OCI-LY1 (cell line): ENCODE measurements at regions not wholly inside any gene's neighbourhood (a gene's known extent, or its start where the extent isn't known, plus 50 kb on each side); places are given as distances from the start of the nearest gene placed in this dataset.
"Not testable (repeated sequence)": the region's sequence is repeated elsewhere in the genome, so short reads cannot be mapped to it uniquely, and the experiment has no call there.

Experiments used
- H2AFZ ChIP-seq: fragments of 200-600 bp; sonication (generic), shearing (Covaris generic); 2 replicates; pipeline ENCODE4 v1.6.0; 2014; ENCODE audit warnings: antibody characterized with exemption, mild to moderate bottlenecking, low read length
- H3F3A ChIP-seq: fragments of 200-600 bp; sonication (generic), shearing (Covaris generic); 2 replicates; pipeline ENCODE4 v1.6.0; 2014; ENCODE audit warnings: mild to moderate bottlenecking, antibody characterized with exemption, low read length, moderate library complexity; ENCODE audit not compliant: insufficient read depth
- H3K27ac ChIP-seq: fragments of 200-600 bp; sonication (generic); 2 replicates; pipeline ENCODE4 v1.5.1; 2014; ENCODE audit warnings: low read length, mixed run types, mild to moderate bottlenecking, low read depth; ENCODE audit not compliant: poor library complexity, severe bottlenecking
- H3K27me3 ChIP-seq: fragments of 200-600 bp; sonication (generic); 2 replicates; pipeline ENCODE4 v1.6.0; 2014; ENCODE audit warnings: antibody characterized with exemption, mild to moderate bottlenecking, low read length, moderate library complexity; ENCODE audit not compliant: insufficient read depth
- H3K36me3 ChIP-seq: fragments of 200-600 bp; sonication (generic); 2 replicates; pipeline ENCODE4 v1.6.1; 2014; ENCODE audit warnings: mild to moderate bottlenecking, antibody characterized with exemption, low read length, moderate library complexity, mixed read lengths; ENCODE audit not compliant: insufficient read depth
- H3K4me1 ChIP-seq: fragments of 200-600 bp; sonication (generic); 2 replicates; pipeline ENCODE4 v1.5.1; 2014; ENCODE audit warnings: mild to moderate bottlenecking, low read length, moderate library complexity; ENCODE audit not compliant: insufficient read depth, severe bottlenecking
- H3K4me2 ChIP-seq: fragments of 200-600 bp; sonication (generic), shearing (Covaris generic); 2 replicates; pipeline ENCODE4 v1.6.1; 2014; ENCODE audit warnings: low read length
- H3K4me3 ChIP-seq: fragments of 200-600 bp; sonication (generic); 2 replicates; pipeline ENCODE4 v1.5.1; 2014; ENCODE audit warnings: low read length, low read depth, mild to moderate bottlenecking, mixed read lengths; ENCODE audit not compliant: poor library complexity, severe bottlenecking
- H3K79me2 ChIP-seq: fragments of 200-600 bp; shearing (Covaris generic); 2 replicates; pipeline ENCODE4 v1.6.1; 2016; ENCODE audit warnings: mixed run types, low read length, mixed read lengths; ENCODE audit not compliant: insufficient read depth
- H3K9ac ChIP-seq: fragments of 200-600 bp; sonication (generic), shearing (Covaris generic); 2 replicates; pipeline ENCODE4 v1.6.1; 2014; ENCODE audit warnings: mild to moderate bottlenecking, low read length, mixed read lengths
- H3K9me2 ChIP-seq: fragments of 200-600 bp; sonication (generic), shearing (Covaris generic); 2 replicates; pipeline ENCODE4 v1.6.1; 2014; ENCODE audit warnings: low read depth, mild to moderate bottlenecking, low read length, mixed read lengths
- H3K9me3 ChIP-seq: fragments of 200-600 bp; shearing (Covaris generic); 2 replicates; pipeline ENCODE4 v1.6.1; 2014; ENCODE audit warnings: low read length, mixed read lengths
- H4K20me1 ChIP-seq: fragments of 200-600 bp; sonication (generic), shearing (Covaris generic); 2 replicates; pipeline ENCODE4 v1.6.0; 2016; ENCODE audit warnings: mild to moderate bottlenecking, low read length; ENCODE audit not compliant: insufficient read depth
- EZH2 ChIP-seq: fragments of 200-600 bp; sonication (generic), shearing (Covaris generic); IDR thresholded peaks from 2 replicates; pipeline ENCODE4 v1.8.0; 2017; ENCODE audit warnings: borderline replicate concordance, mixed run types, mild to moderate bottlenecking, antibody characterized with exemption, low read length, moderate library complexity, mixed read lengths
- TF ChIP-seq, protein P1 (sequence below): fragments of 200-600 bp; sonication (generic), shearing (Covaris generic); IDR thresholded peaks from 2 replicates; pipeline ENCODE4 v1.5.1; 2017; ENCODE audit warnings: mild to moderate bottlenecking, antibody characterized with exemption, low read length, moderate library complexity, mixed read lengths

DNA sequence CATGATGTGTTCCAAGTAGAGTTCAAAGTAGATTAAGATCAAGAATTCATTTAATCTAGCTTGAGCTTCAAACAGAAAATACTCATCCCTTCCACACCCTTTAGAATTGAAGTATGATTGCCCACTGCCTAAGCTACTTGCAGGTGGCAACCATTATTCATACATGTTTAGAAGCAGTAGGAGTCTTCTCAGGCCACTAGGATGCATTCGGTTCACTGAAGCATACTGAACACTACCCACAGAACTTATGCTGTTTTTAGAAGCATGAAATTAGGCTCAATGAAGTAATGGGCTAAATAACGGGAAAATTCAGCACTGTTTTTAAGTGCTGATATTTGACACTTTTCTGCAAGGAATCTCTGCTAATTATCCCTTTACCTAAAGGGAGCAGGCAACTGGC, 263.4 kb downstream of the DEPDC1B start:
- H3F3A ChIP-seq, result no peaks in the 10 kb centered on the region
- TF ChIP-seq, protein P1, sequence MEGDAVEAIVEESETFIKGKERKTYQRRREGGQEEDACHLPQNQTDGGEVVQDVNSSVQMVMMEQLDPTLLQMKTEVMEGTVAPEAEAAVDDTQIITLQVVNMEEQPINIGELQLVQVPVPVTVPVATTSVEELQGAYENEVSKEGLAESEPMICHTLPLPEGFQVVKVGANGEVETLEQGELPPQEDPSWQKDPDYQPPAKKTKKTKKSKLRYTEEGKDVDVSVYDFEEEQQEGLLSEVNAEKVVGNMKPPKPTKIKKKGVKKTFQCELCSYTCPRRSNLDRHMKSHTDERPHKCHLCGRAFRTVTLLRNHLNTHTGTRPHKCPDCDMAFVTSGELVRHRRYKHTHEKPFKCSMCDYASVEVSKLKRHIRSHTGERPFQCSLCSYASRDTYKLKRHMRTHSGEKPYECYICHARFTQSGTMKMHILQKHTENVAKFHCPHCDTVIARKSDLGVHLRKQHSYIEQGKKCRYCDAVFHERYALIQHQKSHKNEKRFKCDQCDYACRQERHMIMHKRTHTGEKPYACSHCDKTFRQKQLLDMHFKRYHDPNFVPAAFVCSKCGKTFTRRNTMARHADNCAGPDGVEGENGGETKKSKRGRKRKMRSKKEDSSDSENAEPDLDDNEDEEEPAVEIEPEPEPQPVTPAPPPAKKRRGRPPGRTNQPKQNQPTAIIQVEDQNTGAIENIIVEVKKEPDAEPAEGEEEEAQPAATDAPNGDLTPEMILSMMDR, result no peak
- no peak for TF ChIP-seq EZH2
- H4K20me1 ChIP-seq, result no peaks in the 10 kb centered on the region
- H3K36me3 ChIP-seq, result no peaks in the 10 kb centered on the region
- no peaks in the 10 kb centered on the region for H3K27me3 ChIP-seq
- no peak overlapping the region for H3K4me3 ChIP-seq
- H2AFZ ChIP-seq, result no peak overlapping the region
- H3K4me1 ChIP-seq, result peaks cover 11% of the 10 kb centered on the region
- no peak overlapping the region for H3K27ac ChIP-seq
- H3K9ac ChIP-seq, result no peak overlapping the region
- H3K4me2 ChIP-seq, result no peak overlapping the region
- 0 out of 2 replicates have a peak, but pooled peaks cover 3% of the 10 kb centered on the region for H3K79me2 ChIP-seq
- H3K9me2 ChIP-seq, result no peaks in the 10 kb centered on the region
- H3K9me3 ChIP-seq, result no peaks in the 10 kb centered on the region

DNA sequence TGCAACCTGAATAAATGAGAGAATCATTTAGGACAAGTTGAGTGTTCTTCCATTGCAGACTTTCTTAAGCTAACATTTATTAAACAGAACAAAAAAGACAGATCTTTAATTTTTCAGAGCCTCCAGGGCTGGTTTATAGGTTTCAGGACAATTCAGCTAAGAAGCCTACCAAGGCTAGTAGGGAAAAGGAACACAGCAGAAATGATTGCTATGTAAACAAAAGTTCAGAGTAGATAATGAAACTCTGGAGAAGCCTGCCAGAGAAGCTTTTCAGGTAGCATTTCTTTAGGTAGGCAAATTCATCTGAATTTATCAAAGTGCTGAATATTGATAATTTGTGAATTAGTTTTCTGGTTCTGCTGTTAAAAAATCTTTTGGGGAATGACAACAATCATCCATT, 264.2 kb downstream of the DEPDC1B start:
- no peak overlapping the region for H3K27ac ChIP-seq
- 0 out of 2 replicates have a peak, but pooled peaks cover 3% of the 10 kb centered on the region for H3K79me2 ChIP-seq
- H3K4me3 ChIP-seq, result no peak overlapping the region
- H3K9me3 ChIP-seq, result no peaks in the 10 kb centered on the region
- H2AFZ ChIP-seq, result no peak overlapping the region
- H3K27me3 ChIP-seq, result no peaks in the 10 kb centered on the region
- no peaks in the 10 kb centered on the region for H3K9me2 ChIP-seq
- H3K4me1 ChIP-seq, result peaks cover 11% of the 10 kb centered on the region
- no peaks in the 10 kb centered on the region for H4K20me1 ChIP-seq
- H3K9ac ChIP-seq, result no peak overlapping the region
- no peaks in the 10 kb centered on the region for H3K36me3 ChIP-seq
- TF ChIP-seq EZH2, result no peak
- TF ChIP-seq, protein P1, result no peak
- H3F3A ChIP-seq, result no peaks in the 10 kb centered on the region
- H3K4me2 ChIP-seq, result no peak overlapping the region

DNA sequence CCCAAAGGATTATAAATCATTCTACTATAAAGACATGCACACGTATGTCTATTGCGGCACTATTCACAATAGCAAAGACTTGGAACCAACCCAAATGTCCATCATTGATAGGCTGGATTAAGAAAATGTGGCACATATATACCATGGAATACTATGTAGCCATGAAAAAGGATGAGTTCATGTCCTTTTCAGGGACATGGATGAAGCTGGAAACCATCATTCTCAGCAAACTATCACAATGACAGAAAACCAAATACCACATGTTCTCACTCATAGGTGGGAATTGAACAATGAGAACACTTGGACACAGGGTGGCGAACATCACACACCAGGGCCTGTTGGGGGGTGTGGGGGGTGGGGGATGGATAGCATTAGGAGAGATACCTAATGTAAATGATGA, 273.8 kb downstream of the DEPDC1B start:
- not testable (repeated sequence) for H2AFZ ChIP-seq, H3K9ac ChIP-seq, H3K27me3 ChIP-seq, H3F3A ChIP-seq, H3K36me3 ChIP-seq, H3K9me2 ChIP-seq, H3K4me1 ChIP-seq, H3K4me2 ChIP-seq, H3K4me3 ChIP-seq, H4K20me1 ChIP-seq, H3K79me2 ChIP-seq, H3K9me3 ChIP-seq, H3K27ac ChIP-seq

DNA sequence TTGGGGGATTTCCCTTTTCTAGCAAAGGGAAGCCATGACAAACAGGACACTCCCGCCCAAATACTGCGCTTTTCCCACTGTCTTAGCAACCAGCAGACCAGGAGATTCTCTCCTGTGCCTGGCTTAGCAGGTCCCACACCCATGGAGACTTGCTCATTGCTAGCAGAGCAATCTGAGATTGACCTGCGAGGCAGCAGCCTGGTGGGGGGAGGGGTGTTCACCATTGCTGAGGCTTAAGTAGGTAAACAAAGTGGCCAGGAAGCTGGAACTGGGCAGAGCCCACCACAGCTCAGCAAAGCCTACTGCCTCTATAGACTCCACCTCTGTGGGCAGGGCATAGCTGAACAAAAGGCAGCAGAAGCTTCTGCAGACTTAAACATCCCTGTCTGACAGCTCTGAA, 279.2 kb downstream of the DEPDC1B start:
- not testable (repeated sequence) for H3K9me2 ChIP-seq, H3K79me2 ChIP-seq, H3K27ac ChIP-seq, H3K36me3 ChIP-seq, H3F3A ChIP-seq, H4K20me1 ChIP-seq, H2AFZ ChIP-seq, H3K4me2 ChIP-seq, H3K4me3 ChIP-seq, H3K4me1 ChIP-seq, H3K9me3 ChIP-seq, H3K9ac ChIP-seq, H3K27me3 ChIP-seq
